Mammary epithelial cell (primary cell): ENCODE measurements at regions not wholly inside any gene's neighbourhood (a gene's known extent, or its start where the extent isn't known, plus 50 kb on each side); places are given as distances from the start of the nearest gene placed in this dataset.

Experiments used
- EZH2 ChIP-seq: IDR thresholded peaks from 2 replicates; pipeline ENCODE4 v1.6.1; 2012; ENCODE audit warnings: low read length, inconsistent platforms, borderline replicate concordance
- TF ChIP-seq, protein P1 (sequence below), 2 donors: IDR thresholded peaks in 1 of 2; conservative IDR thresholded peaks in 1 of 2; 2 replicates each; pipeline ENCODE4 v1.5.1; 2011 to 2012; ENCODE audit warnings: inconsistent platforms in 2 of 2, low read length in 2 of 2, mild to moderate bottlenecking in 2 of 2, control low read depth in 1 of 2, low read depth in 1 of 2; ENCODE audit not compliant: insufficient read depth in 1 of 2; ENCODE audit errors: extremely low read depth in 1 of 2

DNA sequence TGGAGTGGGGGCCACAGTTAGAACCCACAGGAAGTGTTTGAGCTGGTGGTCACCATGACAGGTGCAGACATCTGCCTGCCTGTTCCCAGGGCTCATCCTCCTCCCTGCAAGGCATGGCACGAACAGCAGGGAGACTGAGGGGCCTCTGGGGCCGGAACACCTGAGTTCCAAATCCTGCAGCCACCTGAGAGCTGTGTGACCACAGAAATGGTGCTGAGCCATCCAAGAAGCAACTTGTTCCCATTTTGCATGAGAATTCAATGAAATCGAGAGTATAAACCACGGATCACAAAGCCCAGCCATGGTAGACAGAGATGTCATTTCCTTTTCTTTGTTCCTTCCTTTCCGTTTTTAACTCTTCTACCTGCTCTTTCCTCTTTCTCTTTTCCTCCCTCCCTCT is 268.6 kb downstream of the FOXA2 start:
- TF ChIP-seq, protein P1, sequence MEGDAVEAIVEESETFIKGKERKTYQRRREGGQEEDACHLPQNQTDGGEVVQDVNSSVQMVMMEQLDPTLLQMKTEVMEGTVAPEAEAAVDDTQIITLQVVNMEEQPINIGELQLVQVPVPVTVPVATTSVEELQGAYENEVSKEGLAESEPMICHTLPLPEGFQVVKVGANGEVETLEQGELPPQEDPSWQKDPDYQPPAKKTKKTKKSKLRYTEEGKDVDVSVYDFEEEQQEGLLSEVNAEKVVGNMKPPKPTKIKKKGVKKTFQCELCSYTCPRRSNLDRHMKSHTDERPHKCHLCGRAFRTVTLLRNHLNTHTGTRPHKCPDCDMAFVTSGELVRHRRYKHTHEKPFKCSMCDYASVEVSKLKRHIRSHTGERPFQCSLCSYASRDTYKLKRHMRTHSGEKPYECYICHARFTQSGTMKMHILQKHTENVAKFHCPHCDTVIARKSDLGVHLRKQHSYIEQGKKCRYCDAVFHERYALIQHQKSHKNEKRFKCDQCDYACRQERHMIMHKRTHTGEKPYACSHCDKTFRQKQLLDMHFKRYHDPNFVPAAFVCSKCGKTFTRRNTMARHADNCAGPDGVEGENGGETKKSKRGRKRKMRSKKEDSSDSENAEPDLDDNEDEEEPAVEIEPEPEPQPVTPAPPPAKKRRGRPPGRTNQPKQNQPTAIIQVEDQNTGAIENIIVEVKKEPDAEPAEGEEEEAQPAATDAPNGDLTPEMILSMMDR (conservative IDR thresholded peaks at IDR 0.05 in 1 of 2, IDR thresholded peaks at IDR 0.05 in 1 of 2; ENCODE audit: extremely low read depth in 1 of 2, insufficient read depth in 1 of 2, low read depth in 1 of 2, low read length in 2 of 2) = no peak
- TF ChIP-seq EZH2 = no peak
